ENCODE measurements at regions not wholly inside any gene's neighbourhood (a gene's known extent, or its start where the extent isn't known, plus 50 kb on each side); places are given as distances from the start of the nearest gene placed in this dataset.

DNA sequence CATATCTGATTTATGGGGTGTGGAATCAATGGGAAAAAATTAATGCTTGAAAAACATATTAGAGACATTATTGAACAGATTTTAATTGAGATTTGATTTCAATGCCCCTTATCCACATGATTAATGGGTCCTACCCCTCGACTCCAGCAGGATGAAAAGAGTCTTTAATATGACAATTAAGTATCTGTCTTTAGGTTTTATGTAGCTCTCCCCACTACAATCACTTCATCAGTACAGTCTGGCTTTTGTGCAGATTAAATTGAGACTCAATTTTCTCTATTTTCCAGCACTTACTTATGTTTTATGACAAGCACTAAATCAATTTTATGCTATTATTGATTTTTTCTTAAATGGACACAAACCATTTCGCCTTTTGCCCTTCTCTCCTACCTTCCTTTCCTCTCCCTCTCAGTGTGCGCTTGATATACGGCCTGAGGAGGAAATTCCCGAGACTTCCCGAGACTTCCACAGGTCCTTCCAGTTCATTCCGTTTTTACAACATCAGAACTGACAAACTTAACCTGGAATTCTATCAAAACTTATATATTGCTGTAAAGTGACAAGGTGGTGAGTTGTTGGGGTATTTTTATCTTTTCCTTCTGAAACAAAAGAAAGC lies 555.1 kb upstream of the SALL3 start:
- TF ChIP-seq, protein P1, sequence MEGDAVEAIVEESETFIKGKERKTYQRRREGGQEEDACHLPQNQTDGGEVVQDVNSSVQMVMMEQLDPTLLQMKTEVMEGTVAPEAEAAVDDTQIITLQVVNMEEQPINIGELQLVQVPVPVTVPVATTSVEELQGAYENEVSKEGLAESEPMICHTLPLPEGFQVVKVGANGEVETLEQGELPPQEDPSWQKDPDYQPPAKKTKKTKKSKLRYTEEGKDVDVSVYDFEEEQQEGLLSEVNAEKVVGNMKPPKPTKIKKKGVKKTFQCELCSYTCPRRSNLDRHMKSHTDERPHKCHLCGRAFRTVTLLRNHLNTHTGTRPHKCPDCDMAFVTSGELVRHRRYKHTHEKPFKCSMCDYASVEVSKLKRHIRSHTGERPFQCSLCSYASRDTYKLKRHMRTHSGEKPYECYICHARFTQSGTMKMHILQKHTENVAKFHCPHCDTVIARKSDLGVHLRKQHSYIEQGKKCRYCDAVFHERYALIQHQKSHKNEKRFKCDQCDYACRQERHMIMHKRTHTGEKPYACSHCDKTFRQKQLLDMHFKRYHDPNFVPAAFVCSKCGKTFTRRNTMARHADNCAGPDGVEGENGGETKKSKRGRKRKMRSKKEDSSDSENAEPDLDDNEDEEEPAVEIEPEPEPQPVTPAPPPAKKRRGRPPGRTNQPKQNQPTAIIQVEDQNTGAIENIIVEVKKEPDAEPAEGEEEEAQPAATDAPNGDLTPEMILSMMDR (IDR thresholded peaks at IDR 0.05) = no peak
- TF ChIP-seq POLR2AphosphoS5 (IDR thresholded peaks at IDR 0.05) = no peak
- no peak for TF ChIP-seq POLR2A (IDR thresholded peaks at IDR 0.05)
